Left forelimb (tissue), 1 donor: ENCODE measurements at regions not wholly inside any gene's neighbourhood (a gene's known extent, or its start where the extent isn't known, plus 50 kb on each side); places are given as distances from the start of the nearest gene placed in this dataset.

ENCODE experiments used
- DNase-seq: peaks from one replicate; pipeline ENCODE4 v3.0.0-alpha.2; 2018; ENCODE audit warnings: low spot score

DNA sequence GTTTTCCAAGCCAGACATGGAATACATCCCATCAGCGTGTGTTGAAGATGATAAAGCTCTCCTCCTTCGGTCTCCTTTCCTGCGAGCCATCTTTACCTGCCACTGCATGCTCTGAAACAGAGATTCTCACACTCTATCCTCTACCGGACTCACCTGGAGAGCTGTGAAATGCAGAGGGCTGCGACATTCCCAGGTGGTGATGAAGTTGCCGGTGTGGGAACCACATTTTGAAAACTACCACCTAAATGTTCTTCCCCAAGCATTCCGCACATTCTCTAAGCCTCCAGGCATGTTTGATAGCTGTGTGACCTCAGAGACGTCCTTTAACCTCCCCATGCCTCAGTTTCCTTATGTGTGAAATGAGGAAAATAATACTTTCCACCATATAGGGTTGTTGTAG lies 226.2 kb upstream of the RAB6C start:
- DNase-seq: no peak

DNA sequence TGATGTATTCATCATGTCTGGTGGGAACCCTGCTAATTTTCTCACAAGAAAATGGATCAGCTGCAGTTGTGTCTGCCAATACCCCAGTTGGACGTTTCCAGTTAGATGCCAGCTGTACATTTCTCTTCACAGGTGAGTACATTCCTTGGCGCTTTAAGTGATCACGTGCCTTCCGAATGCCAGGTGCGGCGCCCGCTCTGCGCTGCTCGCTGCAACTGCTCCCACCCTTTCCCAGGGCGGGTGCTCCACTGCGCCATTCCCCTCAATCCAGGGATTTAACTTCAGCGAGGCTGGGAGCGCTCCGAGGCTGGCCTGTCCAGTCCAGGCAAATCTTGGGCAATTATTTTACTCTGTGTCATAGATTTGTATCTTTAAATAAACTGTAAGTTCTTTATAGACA lies 225.0 kb upstream of the RAB6C start:
- DNase-seq: no peak

DNA sequence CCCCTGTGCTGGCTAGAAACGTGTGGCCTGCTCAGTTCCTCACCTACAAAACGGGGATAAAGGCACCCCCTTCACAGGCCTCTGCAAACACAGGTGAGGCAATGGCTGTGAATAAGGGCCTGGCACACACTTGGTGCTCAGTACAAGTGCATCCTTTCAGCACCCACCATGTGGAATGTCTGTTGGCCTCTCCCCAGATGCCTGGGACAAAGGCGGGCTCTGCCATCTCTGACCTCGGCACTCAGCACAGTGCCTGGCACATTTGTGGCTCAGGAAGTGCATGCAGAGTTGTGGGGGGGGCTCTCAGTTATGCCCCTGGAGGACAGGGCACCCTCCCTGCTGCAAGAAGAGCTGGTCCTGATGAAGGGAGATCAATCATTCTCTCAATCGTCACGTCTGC lies 224.6 kb upstream of the RAB6C start:
- DNase-seq: no peak

DNA sequence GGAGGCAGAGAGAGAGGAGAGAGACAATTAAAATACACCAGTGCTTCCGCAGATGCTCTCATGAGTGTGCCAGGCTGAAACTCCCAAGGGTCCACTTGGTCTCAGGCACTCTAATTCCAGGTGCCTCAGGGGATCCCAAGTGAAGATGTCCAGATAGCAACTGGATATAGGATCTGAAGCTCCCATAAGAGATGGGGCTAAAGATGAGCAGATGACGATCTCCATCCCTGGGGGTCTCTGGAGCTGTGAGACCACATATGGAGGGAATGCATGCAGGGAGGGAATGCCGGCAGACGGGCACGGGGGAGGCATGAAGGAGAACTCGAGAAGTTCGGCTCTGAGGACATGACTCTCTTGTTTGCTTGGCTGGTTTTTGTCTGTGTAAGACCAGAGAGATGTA lies 223.7 kb upstream of the RAB6C start:
- no peak for DNase-seq

DNA sequence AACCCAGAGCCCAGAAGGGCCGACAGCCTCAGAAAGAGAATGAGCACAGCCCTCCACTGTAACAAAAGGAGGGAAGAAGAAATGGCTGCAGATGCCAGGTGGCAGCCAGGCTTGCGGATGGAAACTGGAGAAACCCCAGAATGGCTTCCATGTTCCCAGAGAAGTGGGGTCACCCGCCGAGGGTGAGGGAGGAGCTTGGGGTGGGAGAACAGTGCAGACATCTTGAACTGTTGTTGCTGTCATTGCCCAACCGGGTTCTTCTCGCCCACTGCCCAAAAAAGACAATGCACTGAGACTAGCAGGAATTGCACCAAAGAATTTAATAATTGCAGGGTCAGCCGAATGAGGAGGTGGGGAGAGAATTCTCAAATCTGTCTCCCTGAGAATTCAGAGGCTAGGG lies 223.2 kb upstream of the RAB6C start:
- DNase-seq: no peak

DNA sequence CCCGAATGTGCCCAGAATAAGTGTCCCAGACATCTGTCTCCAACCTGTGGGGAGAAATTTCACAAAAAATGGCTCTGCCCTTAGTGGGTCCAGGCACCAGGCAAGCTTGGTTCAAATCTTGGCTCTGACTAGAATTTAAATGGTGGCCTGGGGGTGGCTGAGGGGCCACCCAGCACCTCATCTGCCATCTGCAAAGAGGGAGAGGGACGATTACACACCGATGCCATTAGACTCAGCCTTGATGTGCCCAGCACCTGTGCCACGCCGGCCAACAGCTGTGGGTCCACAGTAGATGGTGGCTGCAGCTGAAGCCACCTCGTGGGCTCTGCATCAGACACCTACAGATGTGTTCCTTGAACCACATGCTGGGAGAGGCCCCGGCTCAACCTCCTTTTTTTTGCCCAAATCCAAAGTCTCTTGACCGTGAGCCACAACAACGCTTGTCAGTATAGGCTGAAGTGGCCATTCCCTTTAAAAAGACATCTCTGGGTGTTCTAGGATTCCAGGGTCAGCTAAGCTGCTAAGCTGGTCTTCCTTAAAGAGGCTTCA lies 222.0 kb upstream of the RAB6C start:
- DNase-seq: no peak

DNA sequence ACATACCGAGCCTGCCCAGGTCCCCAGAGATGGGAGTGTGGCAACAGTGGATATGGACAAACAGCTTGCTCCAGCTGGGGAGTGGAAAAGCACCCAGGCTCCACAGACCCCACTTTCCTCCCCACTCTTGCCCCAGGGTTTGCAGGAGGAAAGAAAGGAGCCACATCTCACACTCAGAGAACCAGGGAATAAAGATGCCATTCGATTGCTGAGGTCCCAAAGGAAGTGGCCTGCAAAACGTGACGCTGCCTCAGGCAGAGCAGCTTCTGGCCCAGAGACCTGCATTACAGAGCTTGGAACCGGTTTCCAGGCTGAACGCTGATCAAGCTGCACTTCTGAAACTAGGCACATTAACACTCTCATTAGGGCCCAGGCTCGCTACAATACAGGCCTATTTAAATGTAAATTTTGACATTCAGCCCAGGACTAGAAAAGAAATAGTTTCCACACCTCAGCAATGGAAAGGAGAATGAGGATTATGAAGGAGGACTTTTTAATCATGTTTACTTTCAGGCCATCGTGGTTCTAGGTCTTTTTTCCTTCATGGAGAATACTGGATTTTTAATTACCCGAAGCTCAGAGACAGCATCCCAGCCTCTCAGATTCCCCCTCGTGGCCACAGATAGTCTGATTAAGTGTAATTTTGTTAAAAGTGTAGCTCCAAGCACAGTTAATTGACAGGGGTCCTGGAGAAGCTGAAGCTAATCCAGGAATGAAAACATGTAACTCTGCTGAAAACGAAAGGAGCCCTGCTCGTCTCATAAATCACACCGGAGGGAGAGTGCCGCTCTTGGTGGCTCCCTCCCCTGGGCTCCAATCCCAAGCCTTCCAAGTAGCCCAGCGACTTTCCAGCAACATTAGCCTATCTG lies 221.3 kb upstream of the RAB6C start:
- no peak for DNase-seq

DNA sequence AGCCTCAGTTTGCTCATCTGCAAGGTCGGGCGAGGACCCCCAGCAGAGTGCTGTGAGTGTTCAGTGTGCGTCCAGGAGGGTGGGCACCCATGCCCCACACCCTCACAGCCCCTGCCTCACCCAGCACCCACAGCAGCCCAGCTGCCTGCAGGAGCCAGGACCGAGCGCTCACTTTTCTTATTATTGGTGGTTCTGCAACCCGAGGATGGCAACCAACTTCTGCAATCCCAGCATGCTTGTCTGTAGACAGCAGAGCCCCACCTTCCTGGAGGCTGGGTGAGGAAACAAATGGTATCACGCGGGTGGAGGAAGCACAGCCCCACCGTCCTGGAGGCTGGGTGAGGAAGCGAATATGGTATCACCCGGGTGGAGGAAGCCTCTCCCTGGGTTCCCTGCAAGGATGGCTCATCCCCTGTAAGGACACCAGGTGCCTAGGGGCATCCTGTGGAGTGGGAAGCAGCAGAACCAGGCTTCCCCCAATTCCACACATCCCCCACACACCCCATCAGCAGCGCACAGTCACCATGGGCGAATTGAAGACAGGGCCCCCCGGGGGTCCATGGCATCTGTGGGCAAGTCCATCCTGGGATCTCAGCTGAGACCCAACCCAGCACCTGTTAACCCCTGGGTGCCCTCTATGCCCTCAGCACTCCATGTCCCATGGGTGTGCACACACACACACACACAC lies 220.5 kb upstream of the RAB6C start:
- DNase-seq: no peak

DNA sequence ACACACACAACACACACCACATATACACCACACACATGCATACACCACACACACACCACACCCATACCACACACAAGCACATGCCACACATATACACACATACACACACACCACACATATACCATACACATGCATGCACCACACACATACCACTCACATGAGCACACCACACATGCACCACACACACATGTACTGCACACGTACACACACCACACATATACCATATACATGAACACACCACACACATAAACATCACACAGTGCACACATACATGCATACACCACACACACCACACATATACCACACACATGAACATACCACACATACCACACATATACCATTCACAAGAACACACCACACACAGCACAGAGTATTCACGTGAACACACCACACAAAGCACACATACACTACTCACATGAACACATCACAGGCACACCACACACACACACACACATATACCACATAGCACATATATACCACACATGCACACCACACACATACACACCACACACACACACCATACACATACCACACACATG lies 219.9 kb upstream of the RAB6C start:
- no peak for DNase-seq

DNA sequence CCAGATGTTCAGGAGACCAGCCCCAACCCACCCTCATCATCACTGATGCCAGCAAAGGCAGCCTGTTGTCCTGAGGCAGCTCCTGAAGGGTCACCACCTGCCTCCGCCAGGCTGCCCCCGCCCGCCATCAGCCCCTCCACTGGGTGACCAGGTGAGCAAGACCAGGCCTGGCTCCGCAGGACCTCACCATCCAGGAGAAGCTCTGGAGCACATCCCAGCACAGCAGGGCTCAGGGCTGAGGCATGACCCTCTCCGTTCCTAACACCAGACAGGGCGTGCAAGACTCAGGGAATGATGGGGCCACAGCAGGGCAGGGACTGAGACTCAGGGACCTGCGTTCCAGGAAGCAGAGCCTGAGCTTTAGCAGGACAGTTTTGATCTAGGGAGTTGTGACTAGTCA lies 218.8 kb upstream of the RAB6C start:
- DNase-seq: no peak

DNA sequence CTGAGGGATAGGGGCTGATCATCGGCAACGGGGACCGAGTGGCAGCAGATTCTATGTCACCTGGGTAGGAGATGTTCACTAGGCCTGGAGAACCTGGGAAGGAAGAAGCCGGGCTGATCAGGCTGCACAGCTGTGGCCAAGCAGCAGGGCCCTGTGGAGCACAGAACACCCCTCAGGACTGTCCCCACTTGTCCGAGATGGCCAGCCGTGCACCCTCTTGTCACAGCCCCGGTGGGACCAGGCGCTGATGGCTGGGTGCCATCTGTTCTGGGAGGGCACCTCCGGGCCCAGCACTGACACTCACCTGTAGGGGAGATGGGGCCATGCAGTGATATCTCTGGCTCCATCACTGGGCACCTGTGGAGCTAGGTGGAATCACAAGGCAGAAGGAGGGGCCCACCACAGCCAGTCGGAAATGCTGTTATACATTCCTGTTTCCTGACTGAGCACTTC lies 217.9 kb upstream of the RAB6C start:
- no peak for DNase-seq

DNA sequence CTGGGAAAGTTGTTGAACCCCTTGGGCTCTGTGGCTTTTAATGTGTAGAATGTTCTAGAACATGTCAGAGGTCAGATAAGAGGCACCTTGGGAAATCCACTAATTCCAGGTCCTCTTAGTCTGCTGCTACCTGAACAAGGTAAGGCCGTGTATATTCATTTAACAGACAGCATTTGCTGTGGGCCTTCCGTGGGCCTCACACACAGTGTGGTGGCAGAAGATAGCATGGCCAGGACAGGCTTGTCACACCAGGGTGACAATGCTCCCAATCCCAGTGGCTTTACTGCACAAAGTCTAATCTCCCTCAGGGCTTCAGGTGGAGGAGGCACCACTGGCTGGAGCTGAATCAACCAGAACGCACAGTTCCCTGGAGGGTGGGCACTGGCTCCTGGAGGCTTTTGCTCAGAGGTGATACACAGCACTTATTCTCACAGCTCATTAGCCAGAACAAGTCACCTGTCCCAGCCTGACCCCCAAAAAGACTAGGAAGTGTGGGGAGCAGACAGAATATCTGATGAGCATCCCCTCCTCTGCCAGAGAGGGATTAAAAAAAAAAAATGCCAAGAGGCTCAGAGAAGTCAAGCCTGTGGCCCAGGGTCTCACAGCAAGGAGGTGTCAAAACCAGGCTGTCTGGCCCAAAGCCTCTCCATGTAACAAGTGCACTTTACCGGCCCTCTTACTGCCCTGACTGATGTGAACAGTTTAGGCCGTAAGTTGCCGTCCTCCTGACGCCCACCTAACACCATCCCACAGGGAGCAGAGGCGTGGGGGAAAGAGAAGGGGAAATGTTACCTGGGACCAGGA lies 216.9 kb upstream of the RAB6C start:
- DNase-seq: no peak

DNA sequence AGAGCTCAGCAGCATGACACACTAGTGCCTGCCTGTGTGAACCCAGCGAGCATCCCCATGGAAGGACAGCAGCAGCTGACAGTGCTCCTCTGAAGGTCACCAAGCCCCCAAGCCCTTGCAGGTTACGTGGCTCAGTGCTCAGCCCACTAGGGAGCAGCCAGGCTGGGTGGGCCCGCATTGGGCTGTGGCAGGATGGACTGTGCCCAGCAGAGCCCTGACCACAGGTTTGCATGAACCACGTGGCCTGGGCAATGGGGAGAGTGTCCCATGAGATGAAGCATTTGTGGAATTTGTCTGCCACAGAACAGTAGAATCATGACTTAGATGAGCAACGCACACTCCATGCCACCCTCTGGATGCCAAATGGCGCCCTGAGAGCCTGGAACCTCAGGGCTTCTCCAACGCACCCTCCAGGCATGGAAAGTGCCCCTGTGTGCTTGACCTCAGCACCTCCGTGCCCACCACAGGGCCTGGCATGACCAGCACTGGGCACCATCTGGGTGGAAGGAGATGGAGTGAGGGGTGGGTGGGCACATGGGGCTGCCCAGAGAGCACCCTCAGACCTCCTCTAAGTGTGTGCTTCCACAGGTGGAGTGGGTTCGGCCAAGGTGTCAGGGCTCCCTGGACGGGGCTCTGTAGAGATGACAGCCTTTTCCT lies 216.1 kb upstream of the RAB6C start:
- no peak for DNase-seq

DNA sequence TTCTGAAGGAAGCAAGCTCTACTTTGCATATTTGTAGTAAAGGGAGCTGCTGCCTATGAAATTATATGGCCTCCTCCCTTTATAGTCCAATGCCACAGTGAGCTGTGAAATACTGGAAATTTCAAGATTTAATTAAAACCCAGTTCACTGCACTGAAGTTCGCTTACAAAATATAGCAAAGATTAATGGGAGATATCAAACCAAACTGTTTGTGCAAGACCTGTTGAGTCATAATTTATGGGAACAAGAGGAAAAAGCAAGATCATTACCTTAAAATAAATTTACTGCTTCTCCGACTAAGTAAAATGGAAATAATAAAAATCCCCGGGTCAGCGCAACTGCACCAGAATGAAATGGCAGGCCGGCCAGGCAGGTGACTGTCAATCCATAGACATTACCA lies 215.5 kb upstream of the RAB6C start:
- no peak for DNase-seq

DNA sequence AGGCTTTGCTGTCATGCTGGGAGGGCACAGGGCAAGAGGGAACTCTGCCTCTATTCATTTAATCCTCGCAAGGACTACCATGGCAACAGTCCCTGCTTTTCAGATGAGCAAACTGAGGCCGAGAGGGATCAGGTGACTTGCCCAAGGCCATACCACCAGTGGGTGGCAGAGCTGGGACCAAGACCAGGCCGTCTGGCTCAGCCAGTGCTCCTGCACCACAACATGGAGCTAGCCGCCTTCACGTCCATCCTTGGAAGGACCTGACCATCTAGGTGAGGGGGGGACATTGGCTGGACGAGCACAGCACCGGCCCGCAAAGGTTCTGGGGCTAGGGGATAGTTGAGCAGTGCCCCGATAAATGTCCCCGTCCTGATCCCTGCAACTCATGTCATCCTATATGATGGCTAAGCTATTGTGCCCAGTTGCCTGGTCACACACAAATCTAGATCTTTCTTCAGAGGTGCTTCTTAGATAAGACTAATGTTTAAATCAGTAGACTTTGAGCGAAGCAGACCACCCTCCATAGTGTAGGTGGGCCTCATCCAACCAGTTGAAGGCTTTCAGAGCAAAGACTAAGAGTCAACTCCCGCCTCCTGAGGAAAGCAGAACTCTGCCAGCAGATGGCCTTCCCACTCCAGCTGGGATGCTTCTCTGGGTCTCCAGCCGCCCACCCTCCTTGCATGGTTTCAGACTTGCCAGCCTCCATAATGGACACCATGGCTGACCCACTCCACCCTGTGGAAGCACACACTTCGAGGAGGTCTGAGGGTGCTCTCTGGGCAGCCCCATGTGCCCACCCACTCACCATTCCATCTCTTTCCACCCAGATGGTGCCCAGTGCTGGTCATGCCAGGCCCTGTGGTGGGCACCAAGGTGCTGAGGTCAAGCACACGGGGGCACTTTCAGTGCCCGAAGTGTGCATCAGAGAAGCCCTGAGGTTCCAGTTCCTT lies 214.8 kb upstream of the RAB6C start:
- no peak for DNase-seq

DNA sequence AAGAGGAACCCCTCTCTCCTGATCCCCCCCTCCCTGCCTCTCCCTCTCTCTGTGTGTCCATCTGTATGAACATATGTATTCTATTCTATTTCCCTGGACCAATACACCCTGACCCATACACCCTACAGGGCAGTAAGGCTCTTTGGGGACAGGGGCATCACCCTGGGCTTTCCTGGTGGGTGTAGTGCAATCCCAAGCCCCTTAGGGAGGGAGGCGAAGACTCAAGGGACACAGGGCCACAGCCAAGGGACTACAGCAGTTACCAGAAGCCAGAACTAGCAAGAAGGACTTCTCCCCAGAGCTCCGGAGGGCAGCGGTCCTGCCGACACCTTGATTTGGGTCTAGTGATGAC lies 214.2 kb upstream of the RAB6C start:
- no peak for DNase-seq

DNA sequence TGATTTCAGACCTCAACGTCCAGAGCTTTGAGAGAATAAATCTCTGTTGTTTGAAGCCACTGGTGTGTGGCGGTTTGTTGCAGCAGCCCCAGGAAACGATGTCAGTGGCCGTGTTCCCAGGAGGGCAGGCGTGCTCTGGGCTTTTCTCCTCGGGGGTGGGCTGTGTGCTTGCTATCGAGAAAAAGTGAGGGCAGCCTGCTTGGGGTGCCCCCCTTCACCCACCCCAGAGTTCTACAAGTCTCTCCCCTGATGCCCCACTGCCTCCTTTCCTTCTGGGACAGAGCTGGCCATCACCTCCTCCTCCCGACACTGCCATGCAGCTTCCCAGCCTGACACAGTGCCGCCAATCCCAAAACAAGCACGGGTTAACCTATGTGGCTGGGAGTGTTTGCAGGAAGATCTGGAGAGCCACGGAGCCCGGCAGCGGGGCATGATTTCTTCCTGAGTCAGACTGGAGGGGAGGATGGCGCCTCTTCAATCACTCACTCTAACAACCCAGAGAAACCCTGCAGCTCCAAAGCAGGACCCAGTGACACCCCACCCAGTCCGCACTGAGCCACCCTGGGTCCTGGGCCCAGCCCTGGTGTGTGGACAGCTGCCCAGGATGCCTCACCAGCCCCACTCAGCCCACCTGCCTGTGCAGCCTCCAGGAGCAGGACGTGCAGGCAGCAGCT lies 213.7 kb upstream of the RAB6C start:
- DNase-seq: no peak

DNA sequence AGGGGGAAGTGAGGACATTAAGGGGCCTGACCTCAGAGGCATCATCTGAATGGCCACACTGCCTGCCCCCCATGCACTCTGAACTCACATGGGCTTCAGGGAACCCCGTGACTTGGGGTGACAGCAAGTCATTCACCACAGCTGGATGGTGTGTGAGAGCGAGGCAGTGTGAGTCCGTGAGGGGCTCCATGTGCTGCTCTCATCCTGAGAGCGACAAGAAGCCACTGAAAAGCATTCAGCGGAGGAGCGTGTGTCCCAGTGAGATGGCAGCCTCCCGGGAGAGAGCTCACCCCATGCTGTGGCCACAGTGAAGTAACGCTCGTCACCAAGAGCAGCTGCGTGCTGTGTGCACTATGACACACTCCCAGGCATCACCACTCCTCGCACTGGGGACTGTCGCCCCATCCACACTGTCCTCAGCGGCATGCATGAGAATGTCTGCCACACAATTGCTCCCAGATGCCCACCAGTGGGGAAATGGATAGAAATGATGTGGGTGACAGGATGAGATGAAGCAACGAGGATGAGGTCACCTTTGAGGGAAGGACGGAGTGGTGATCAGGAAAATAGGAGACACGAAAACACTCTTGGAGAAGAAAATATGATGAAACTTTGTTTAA lies 213.0 kb upstream of the RAB6C start:
- DNase-seq: no peak

DNA sequence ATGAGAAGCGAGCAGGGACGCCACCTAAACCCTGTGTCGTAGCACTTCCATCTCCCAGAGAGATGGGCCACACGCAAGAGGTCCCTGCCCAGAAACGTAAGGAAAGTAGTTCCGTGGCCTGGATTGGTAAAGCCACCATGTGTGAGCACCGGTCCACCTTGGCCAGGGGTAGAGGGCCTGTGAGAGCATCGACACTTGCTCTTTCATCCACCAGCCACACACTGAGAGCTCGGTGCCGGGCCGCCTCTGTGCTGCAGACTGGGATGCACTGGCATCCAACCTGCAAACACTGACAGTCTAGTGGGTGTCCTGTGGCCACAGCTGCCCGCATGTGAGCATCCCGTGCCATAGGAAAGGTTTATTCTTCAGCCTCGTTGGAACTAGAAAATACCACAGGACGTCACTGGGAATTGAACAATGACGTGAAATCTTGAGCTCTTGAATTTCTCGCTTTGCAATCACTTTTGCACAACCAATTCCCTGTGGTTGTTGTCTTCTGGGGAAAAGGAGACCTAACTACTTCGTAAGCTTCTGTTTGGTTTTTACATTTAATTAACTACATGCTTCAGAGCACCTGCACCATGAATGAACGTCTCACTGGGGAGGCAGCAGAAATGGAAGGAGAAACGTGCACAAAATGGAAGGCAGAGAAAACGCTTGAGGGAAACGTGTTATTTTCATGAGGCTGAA lies 212.0 kb upstream of the RAB6C start:
- DNase-seq: no peak
